GM13977 (cell line): ENCODE measurements at regions not wholly inside any gene's neighbourhood (a gene's known extent, or its start where the extent isn't known, plus 50 kb on each side); places are given as distances from the start of the nearest gene placed in this dataset.

Source experiments
- DNase-seq: peaks from one replicate; pipeline ENCODE4 v3.0.0; 2012; ENCODE audit warnings: low spot score
- CTCF ChIP-seq: IDR thresholded peaks from 2 replicates; pipeline ENCODE4 v1.5.1; 2012; ENCODE audit warnings: mild to moderate bottlenecking, control low read depth; ENCODE audit not compliant: insufficient read depth; ENCODE audit errors: extremely low read depth, missing control alignments
- in situ Hi-C: fragments of 300-500 bp; cut with MboI; formaldehyde crosslinking; loops from one replicate; pipeline ENCODE4 v1.12.0; 2022; ENCODE audit warnings: low sequenced_read_pairs, low pct_unique_long_range_greater_than_20kb, mixed read lengths, inconsistent platforms; ENCODE audit not compliant: unreplicated experiment

GRCh38 chr2:205882806-205883425 is 200.6 kb downstream of the NRP2 start:
- TF ChIP-seq CTCF = no peak
- DNase-seq = no peak
- in situ Hi-C loops = no loop called here

GRCh38 chr2:205880048-205880447 is 197.7 kb downstream of the NRP2 start:
- TF ChIP-seq CTCF = no peak
- in situ Hi-C loops = no loop called here
- no peak for DNase-seq

- in situ Hi-C loops = no loop called here
- no peak for TF ChIP-seq CTCF
- no peak for DNase-seq
Measured at GRCh38 chr2:205878999-205879762, 196.9 kb downstream of the NRP2 start.

- no peak for DNase-seq
- no peak for TF ChIP-seq CTCF
- in situ Hi-C loops = no loop called here
Measured at GRCh38 chr2:205877496-205877895, 195.2 kb downstream of the NRP2 start.

- in situ Hi-C loops = no loop called here
- no peak for DNase-seq
Measured at GRCh38 chr2:205876127-205876526, 193.8 kb downstream of the NRP2 start.

GRCh38 chr2:205872716-205873115 is 190.4 kb downstream of the NRP2 start:
- TF ChIP-seq CTCF = no peak
- no peak for DNase-seq
- in situ Hi-C loops = no loop called here

More at GRCh38 chr2:205876127-205876526, 193.8 kb downstream of the NRP2 start:
- no peak for TF ChIP-seq CTCF

GRCh38 chr2:205869439-205869838 is 187.1 kb downstream of the NRP2 start:
- in situ Hi-C loops = no loop called here
- no peak for TF ChIP-seq CTCF
- DNase-seq = no peak
